ACC112 (cell line): ENCODE measurements at regions not wholly inside any gene's neighbourhood (a gene's known extent, or its start where the extent isn't known, plus 50 kb on each side); places are given as distances from the start of the nearest gene placed in this dataset.
"Not testable (repeated sequence)": the region's sequence is repeated elsewhere in the genome, so short reads cannot be mapped to it uniquely, and the experiment has no call there.

ENCODE experiments used
- H2AFZ ChIP-seq: fragments of 200-600 bp; sonication (generic); one replicate; pipeline ENCODE4 v1.6.0; 2017; ENCODE audit warnings: antibody characterized with exemption, low read length; ENCODE audit not compliant: unreplicated experiment
- H3K27ac ChIP-seq: fragments of 200-600 bp; sonication (generic); 2 replicates; pipeline ENCODE4 v1.5.1; 2014; ENCODE audit warnings: low read depth, mild to moderate bottlenecking, antibody characterized with exemption, low read length, moderate library complexity
- H3K27me3 ChIP-seq: fragments of 200-600 bp; sonication (generic); 2 replicates; pipeline ENCODE4 v1.6.1; 2014; ENCODE audit warnings: mild to moderate bottlenecking, antibody characterized with exemption, low read length, moderate library complexity, mixed read lengths; ENCODE audit not compliant: insufficient read depth
- H3K36me3 ChIP-seq: fragments of 200-600 bp; sonication (generic); 2 replicates; pipeline ENCODE4 v1.6.1; 2016; ENCODE audit warnings: mild to moderate bottlenecking, antibody characterized with exemption, low read length, moderate library complexity, mixed read lengths; ENCODE audit not compliant: insufficient read depth
- H3K4me1 ChIP-seq: fragments of 200-600 bp; sonication (generic); one replicate; pipeline ENCODE4 v1.6.1; 2016; ENCODE audit warnings: low read length, mixed read lengths; ENCODE audit not compliant: insufficient read depth, unreplicated experiment, control insufficient read depth
- H3K4me3 ChIP-seq: fragments of 200-600 bp; sonication (generic); 2 replicates; pipeline ENCODE4 v1.5.1; 2014; ENCODE audit warnings: mild to moderate bottlenecking, low read depth, low read length
- H3K79me2 ChIP-seq: fragments of 200-600 bp; sonication (generic); one replicate; pipeline ENCODE4 v1.6.0; 2016; ENCODE audit warnings: low read length; ENCODE audit not compliant: control insufficient read depth, unreplicated experiment, insufficient read depth

GRCh38 chr21:33133892-33134291 is 64.0 kb downstream of the OLIG1 start:
- H3K4me3 ChIP-seq: no peak overlapping the region
- no peak overlapping the region for H2AFZ ChIP-seq
- H3K27me3 ChIP-seq: peaks cover 80% of the 10 kb centered on the region
- no peak overlapping the region for H3K27ac ChIP-seq
- no peaks in the 10 kb centered on the region for H3K79me2 ChIP-seq
- H3K36me3 ChIP-seq: no peaks in the 10 kb centered on the region
- no peaks in the 10 kb centered on the region for H3K4me1 ChIP-seq

DNA sequence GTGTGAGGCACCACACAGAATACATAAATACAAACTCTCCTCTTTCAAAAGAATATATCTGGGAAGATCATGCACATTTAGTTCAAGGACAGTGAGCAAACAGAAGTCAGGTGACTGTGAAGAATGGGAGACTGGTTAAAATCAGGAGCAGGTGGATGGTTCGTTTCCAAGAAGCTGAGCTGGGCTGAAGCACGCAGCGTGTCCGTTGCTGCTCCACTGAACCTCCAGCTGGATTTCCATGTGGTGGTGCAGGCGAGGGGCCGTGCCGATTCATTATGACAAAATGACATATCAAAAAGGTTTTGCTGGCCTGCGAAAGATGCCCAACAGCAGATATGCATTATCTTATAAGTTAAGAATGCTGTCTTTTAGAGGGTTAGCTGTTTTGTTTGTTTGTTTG is 66.0 kb downstream of the OLIG1 start:
- Histone ChIP-seq H3K27me3 (peaks cover 83% of the 10 kb centered on the region), H2AFZ (no peak overlapping the region)

GRCh38 chr21:33136847-33137502 is 67.0 kb downstream of the OLIG1 start:
- H3K36me3 ChIP-seq: no peaks in the 10 kb centered on the region
- peaks cover 80% of the 10 kb centered on the region for H3K27me3 ChIP-seq
- no peaks in the 10 kb centered on the region for H3K4me1 ChIP-seq
- no peaks in the 10 kb centered on the region for H3K79me2 ChIP-seq
- H3K27ac ChIP-seq: no peak overlapping the region
- H2AFZ ChIP-seq: no peak overlapping the region
- H3K4me3 ChIP-seq: no peak overlapping the region

More for the DNA sequence above, 66.0 kb downstream of the OLIG1 start:
- Histone ChIP-seq H3K4me1 (no peaks in the 10 kb centered on the region), H3K4me3 (no peak overlapping the region), H3K79me2 (no peaks in the 10 kb centered on the region), H3K27ac (no peak overlapping the region), H3K36me3 (no peaks in the 10 kb centered on the region)

DNA sequence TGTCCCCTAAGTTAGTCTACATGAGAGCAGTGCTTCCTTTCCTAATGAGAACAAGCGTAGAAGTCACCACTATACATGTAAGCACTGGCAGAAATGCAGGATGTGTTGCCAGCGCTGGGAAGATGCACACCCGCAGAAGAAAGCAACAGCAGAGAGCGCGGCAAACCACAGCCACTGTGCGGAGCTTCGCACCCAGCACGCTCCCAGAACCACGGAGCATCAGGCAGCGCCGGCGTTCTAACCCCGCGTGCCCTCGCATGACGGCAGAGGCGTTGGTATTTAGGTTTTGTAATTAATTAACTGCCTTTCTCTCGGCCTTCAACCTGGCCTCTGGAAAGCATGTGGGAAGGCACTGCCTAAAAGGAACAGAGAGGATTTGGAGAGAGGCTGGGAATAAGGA is 69.1 kb downstream of the OLIG1 start:
- no peaks in the 10 kb centered on the region for H3K36me3 ChIP-seq
- no peak overlapping the region for H3K27ac ChIP-seq
- no peak overlapping the region for H2AFZ ChIP-seq
- H3K4me1 ChIP-seq: no peaks in the 10 kb centered on the region
- H3K79me2 ChIP-seq: no peaks in the 10 kb centered on the region
- H3K27me3 ChIP-seq: peaks cover 85% of the 10 kb centered on the region
- H3K4me3 ChIP-seq: no peak overlapping the region

GRCh38 chr21:33140288-33140687 is 70.3 kb downstream of the OLIG1 start:
- Histone ChIP-seq H3K4me1 (no peaks in the 10 kb centered on the region), H3K27me3 (peaks cover 84% of the 10 kb centered on the region), H3K36me3 (no peaks in the 10 kb centered on the region), H3K79me2 (no peaks in the 10 kb centered on the region), H3K4me3 (no peak overlapping the region), H3K27ac (no peak overlapping the region), H2AFZ (no peak overlapping the region)

GRCh38 chr21:33146467-33146866 is 76.5 kb downstream of the OLIG1 start:
- no peak overlapping the region for H2AFZ ChIP-seq
- no peaks in the 10 kb centered on the region for H3K79me2 ChIP-seq
- no peak overlapping the region for H3K27ac ChIP-seq
- no peaks in the 10 kb centered on the region for H3K4me1 ChIP-seq
- no peak overlapping the region for H3K4me3 ChIP-seq
- no peaks in the 10 kb centered on the region for H3K36me3 ChIP-seq
- peaks cover 92% of the 10 kb centered on the region for H3K27me3 ChIP-seq

DNA sequence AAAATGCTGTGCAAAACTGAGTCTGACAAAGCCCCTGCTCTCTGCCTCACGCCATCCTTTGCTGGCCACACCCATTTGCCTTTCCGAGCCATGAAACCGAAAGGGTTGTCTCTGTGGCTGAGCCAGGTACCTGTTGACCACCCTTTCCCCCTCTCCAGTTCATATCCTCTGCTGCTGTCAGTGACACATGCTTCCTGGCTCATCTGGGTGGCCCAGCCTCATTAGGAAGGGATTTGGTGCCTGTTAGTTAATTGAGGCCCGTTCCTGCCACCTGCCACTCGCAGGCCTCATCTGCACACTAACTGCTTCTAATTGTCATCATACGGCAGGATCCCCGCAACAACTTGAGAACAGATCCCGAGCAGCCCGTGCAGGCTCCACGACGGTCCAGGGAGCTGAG is 79.2 kb downstream of the OLIG1 start:
- H2AFZ ChIP-seq: no peak overlapping the region
- no peaks in the 10 kb centered on the region for H3K4me1 ChIP-seq
- H3K4me3 ChIP-seq: no peak overlapping the region
- H3K79me2 ChIP-seq: no peaks in the 10 kb centered on the region
- H3K36me3 ChIP-seq: no peaks in the 10 kb centered on the region
- peaks cover 89% of the 10 kb centered on the region for H3K27me3 ChIP-seq
- H3K27ac ChIP-seq: no peak overlapping the region

DNA sequence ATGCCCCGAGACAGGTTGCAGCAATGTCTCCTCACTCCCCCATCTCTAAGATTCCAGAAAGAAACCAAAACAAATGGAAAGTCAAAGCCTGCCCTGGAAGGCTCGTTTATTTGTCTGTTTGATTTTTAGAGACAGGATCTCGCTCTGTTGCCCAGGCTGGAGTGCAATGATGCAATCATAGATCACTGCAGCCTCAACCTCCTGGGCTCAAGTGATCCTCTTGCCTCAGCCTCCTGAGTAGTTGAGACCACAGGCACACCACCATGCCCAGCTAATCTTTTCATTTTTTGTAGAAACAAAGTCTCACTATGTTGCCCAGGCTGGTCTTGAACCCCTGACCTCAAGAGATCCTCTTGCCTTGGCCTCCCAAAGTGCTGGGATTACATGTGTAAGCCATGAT is 78.8 kb upstream of the IFNAR2 start:
- H3K27ac ChIP-seq, H3K36me3 ChIP-seq, H2AFZ ChIP-seq, H3K4me1 ChIP-seq, H3K79me2 ChIP-seq, H3K4me3 ChIP-seq: not testable (repeated sequence)
- peaks cover 81% of the 10 kb centered on the region for H3K27me3 ChIP-seq

GRCh38 chr21:33151941-33152731 is 77.6 kb upstream of the IFNAR2 start:
- H3K4me1 ChIP-seq: no peaks in the 10 kb centered on the region
- H3K4me3 ChIP-seq: no peak overlapping the region
- no peaks in the 10 kb centered on the region for H3K79me2 ChIP-seq
- H2AFZ ChIP-seq: no peak overlapping the region
- H3K27me3 ChIP-seq: peaks cover 81% of the 10 kb centered on the region
- H3K27ac ChIP-seq: no peak overlapping the region
- no peaks in the 10 kb centered on the region for H3K36me3 ChIP-seq

DNA sequence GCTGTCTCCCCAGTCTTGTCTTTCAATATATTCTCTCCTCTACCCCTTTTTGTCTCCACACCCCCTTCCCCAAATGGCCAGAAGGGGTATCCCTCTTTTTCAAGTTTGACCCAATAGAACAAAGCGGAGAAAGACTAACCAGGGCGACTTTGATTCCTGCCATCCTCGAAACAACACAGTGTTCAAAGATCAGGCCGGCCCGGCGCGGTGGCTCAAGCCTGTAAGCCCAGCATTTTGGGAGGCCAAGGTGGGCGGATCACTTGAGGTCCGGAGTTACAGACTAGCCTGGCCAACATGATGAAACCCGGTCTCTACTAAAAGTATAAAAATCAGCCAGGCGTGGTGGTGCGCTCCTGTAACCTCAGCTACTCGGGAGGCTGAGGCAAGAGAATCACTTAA is 77.0 kb upstream of the IFNAR2 start:
- H3K4me3 ChIP-seq: no peak overlapping the region
- no peaks in the 10 kb centered on the region for H3K36me3 ChIP-seq
- H3K27ac ChIP-seq: no peak overlapping the region
- peaks cover 80% of the 10 kb centered on the region for H3K27me3 ChIP-seq
- H3K79me2 ChIP-seq: no peaks in the 10 kb centered on the region
- H3K4me1 ChIP-seq: no peaks in the 10 kb centered on the region
- H2AFZ ChIP-seq: no peak overlapping the region

GRCh38 chr21:33155005-33155404 is 74.7 kb upstream of the IFNAR2 start:
- Histone ChIP-seq H3K4me3 (no peak overlapping the region), H3K36me3 (no peaks in the 10 kb centered on the region), H2AFZ (no peak overlapping the region), H3K27ac (no peak overlapping the region), H3K79me2 (no peaks in the 10 kb centered on the region), H3K4me1 (no peaks in the 10 kb centered on the region), H3K27me3 (peaks cover 81% of the 10 kb centered on the region)
